ENCODE measurements at regions not wholly inside any gene's neighbourhood (a gene's known extent, or its start where the extent isn't known, plus 50 kb on each side); places are given as distances from the start of the nearest gene placed in this dataset.
A peak's percentile ranks its signal among the peaks of the same experiment; 100 is the strongest.

- Histone ChIP-seq H3K36me3 (ENCODE audit: control insufficient read depth in 1 of 2, insufficient read depth in 2 of 2, low read depth in 1 of 2, low read length in 2 of 2) (no peaks in the 10 kb centered on the region), H2BK120ac (ENCODE audit: low read depth, low read length) (no peak overlapping the region), H3K18ac (ENCODE audit: low read depth in 1 of 2, low read length in 2 of 2) (peak overlapping the region in 1 of 2 experiments; percentile 24), H2BK5ac (ENCODE audit: low read depth, low read length, poor library complexity, severe bottlenecking) (no peak overlapping the region), H3K9ac (ENCODE audit: low read length) (no peak overlapping the region), H3K79me1 (replicated peaks; ENCODE audit: low read length, poor library complexity, severe bottlenecking) (no peaks in the 10 kb centered on the region), H2AK5ac (ENCODE audit: low read length, severe bottlenecking) (no peak overlapping the region), H3K4me1 (ENCODE audit: control insufficient read depth, insufficient read depth, low read depth, low read length) (peaks cover 5% of the 10 kb centered on the region), H3K4me3 (ENCODE audit: insufficient read depth in 1 of 2, low read depth in 1 of 2, low read length in 2 of 2) (no peak overlapping the region), H3K4ac (ENCODE audit: low read depth in 1 of 2, low read length in 2 of 2) (no peak overlapping the region), H2BK15ac (ENCODE audit: low read depth, poor library complexity, severe bottlenecking) (no peak overlapping the region), H4K8ac (ENCODE audit: low read length) (peak overlapping the region; percentile 27), H3K27me3 (ENCODE audit: control insufficient read depth in 1 of 2, insufficient read depth in 1 of 2, low read length in 2 of 2) (no peaks in the 10 kb centered on the region), H3K14ac (ENCODE audit: low read length in 2 of 2) (no peak overlapping the region), H3K4me2 (ENCODE audit: low read length, poor library complexity, severe bottlenecking) (no peak overlapping the region), H4K91ac (ENCODE audit: low read length) (peak overlapping the region; percentile 35), H3K9me3 (ENCODE audit: control insufficient read depth, low read length) (no peaks in the 10 kb centered on the region), H2BK12ac (ENCODE audit: low read length in 2 of 2) (peak overlapping the region in 1 of 2 experiments; percentile 2), H2AFZ (ENCODE audit: low read depth, low read length) (no peak overlapping the region), H3K23ac (ENCODE audit: low read length in 2 of 2) (no peak overlapping the region), H3K27ac (ENCODE audit: low read length, poor library complexity, severe bottlenecking) (no peak overlapping the region)
- no peak for DNase-seq
- 89% methylated on average over 18 of the region's 22 CpGs for WGBS
Measured at GRCh38 chr20:50385733-50386640, 124.2 kb upstream of the PTPN1 start.

DNA sequence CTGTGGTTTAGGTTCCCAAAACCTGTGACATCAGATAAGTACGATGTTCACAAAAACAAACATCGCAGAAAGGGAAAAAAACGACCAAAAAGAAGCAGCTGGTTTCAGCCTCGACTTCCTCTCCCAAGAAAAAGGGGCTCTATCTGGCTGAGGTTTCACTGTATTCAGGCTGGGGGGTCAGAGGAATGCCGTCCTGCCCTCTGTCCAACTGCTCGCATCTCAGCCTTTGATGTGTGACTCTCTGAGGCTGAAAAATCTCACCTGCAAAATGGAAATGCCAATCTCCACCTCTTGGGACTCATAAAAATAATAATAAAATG lies 123.6 kb upstream of the PTPN1 start:
- no peak overlapping the region for H3K4me2 ChIP-seq (ENCODE audit: low read length, poor library complexity, severe bottlenecking)
- H3K27ac ChIP-seq (ENCODE audit: low read length, poor library complexity, severe bottlenecking) = no peak overlapping the region
- no peaks in the 10 kb centered on the region for H3K36me3 ChIP-seq (ENCODE audit: control insufficient read depth in 1 of 2, insufficient read depth in 2 of 2, low read depth in 1 of 2, low read length in 2 of 2)
- no peak overlapping the region for H4K8ac ChIP-seq (ENCODE audit: low read length)
- H3K79me1 ChIP-seq (replicated peaks; ENCODE audit: low read length, poor library complexity, severe bottlenecking) = no peaks in the 10 kb centered on the region
- no peak overlapping the region for H2BK15ac ChIP-seq (ENCODE audit: low read depth, poor library complexity, severe bottlenecking)
- no peak overlapping the region for H2BK12ac ChIP-seq (ENCODE audit: low read length in 2 of 2)
- no peak overlapping the region for H2BK120ac ChIP-seq (ENCODE audit: low read depth, low read length)
- no peak overlapping the region for H3K9ac ChIP-seq (ENCODE audit: low read length)
- no peaks in the 10 kb centered on the region for H3K9me3 ChIP-seq (ENCODE audit: control insufficient read depth, low read length)
- H3K4ac ChIP-seq (ENCODE audit: low read depth in 1 of 2, low read length in 2 of 2) = peak overlapping the region in 1 of 2 experiments; percentile 43
- WGBS = 65% methylated on average over 6 of the region's 6 CpGs
- no peak overlapping the region for H2BK5ac ChIP-seq (ENCODE audit: low read depth, low read length, poor library complexity, severe bottlenecking)
- H3K4me3 ChIP-seq (ENCODE audit: insufficient read depth in 1 of 2, low read depth in 1 of 2, low read length in 2 of 2) = no peak overlapping the region
- no peaks in the 10 kb centered on the region for H3K27me3 ChIP-seq (ENCODE audit: control insufficient read depth in 1 of 2, insufficient read depth in 1 of 2, low read length in 2 of 2)
- no peak overlapping the region for H2AK5ac ChIP-seq (ENCODE audit: low read length, severe bottlenecking)
- no peak overlapping the region for H3K18ac ChIP-seq (ENCODE audit: low read depth in 1 of 2, low read length in 2 of 2)
- no peak for DNase-seq
- no peak overlapping the region for H4K91ac ChIP-seq (ENCODE audit: low read length)
- H3K23ac ChIP-seq (ENCODE audit: low read length in 2 of 2) = no peak overlapping the region
- peaks cover 5% of the 10 kb centered on the region for H3K4me1 ChIP-seq (ENCODE audit: control insufficient read depth, insufficient read depth, low read depth, low read length)
- H3K14ac ChIP-seq (ENCODE audit: low read length in 2 of 2) = no peak overlapping the region
- H2AFZ ChIP-seq (ENCODE audit: low read depth, low read length) = no peak overlapping the region

GRCh38 chr20:50387218-50387995 lies 122.8 kb upstream of the PTPN1 start:
- DNase-seq = no peak
- Histone ChIP-seq H4K91ac (ENCODE audit: low read length) (no peak overlapping the region), H4K8ac (ENCODE audit: low read length) (no peak overlapping the region), H2BK15ac (ENCODE audit: low read depth, poor library complexity, severe bottlenecking) (no peak overlapping the region), H2BK12ac (ENCODE audit: low read length in 2 of 2) (peak overlapping the region in 1 of 2 experiments; percentile 29), H3K9me3 (ENCODE audit: control insufficient read depth, low read length) (no peaks in the 10 kb centered on the region), H3K4me1 (ENCODE audit: control insufficient read depth, insufficient read depth, low read depth, low read length) (peaks cover 5% of the 10 kb centered on the region), H2AFZ (ENCODE audit: low read depth, low read length) (no peak overlapping the region), H3K14ac (ENCODE audit: low read length in 2 of 2) (no peak overlapping the region), H3K23ac (ENCODE audit: low read length in 2 of 2) (no peak overlapping the region), H2BK5ac (ENCODE audit: low read depth, low read length, poor library complexity, severe bottlenecking) (no peak overlapping the region), H3K27ac (ENCODE audit: low read length, poor library complexity, severe bottlenecking) (no peak overlapping the region), H3K79me1 (replicated peaks; ENCODE audit: low read length, poor library complexity, severe bottlenecking) (no peaks in the 10 kb centered on the region), H3K4ac (ENCODE audit: low read depth in 1 of 2, low read length in 2 of 2) (no peak overlapping the region), H3K18ac (ENCODE audit: low read depth in 1 of 2, low read length in 2 of 2) (no peak overlapping the region), H3K27me3 (ENCODE audit: control insufficient read depth in 1 of 2, insufficient read depth in 1 of 2, low read length in 2 of 2) (no peaks in the 10 kb centered on the region), H3K36me3 (ENCODE audit: control insufficient read depth in 1 of 2, insufficient read depth in 2 of 2, low read depth in 1 of 2, low read length in 2 of 2) (no peaks in the 10 kb centered on the region), H3K9ac (ENCODE audit: low read length) (no peak overlapping the region), H3K4me3 (ENCODE audit: insufficient read depth in 1 of 2, low read depth in 1 of 2, low read length in 2 of 2) (no peak overlapping the region), H2BK120ac (ENCODE audit: low read depth, low read length) (no peak overlapping the region), H2AK5ac (ENCODE audit: low read length, severe bottlenecking) (no peak overlapping the region), H3K4me2 (ENCODE audit: low read length, poor library complexity, severe bottlenecking) (no peak overlapping the region)
- WGBS = 89% methylated on average over 21 of the region's 21 CpGs

- Histone ChIP-seq H3K79me1 (replicated peaks; ENCODE audit: low read length, poor library complexity, severe bottlenecking) (no peaks in the 10 kb centered on the region), H3K27ac (ENCODE audit: low read length, poor library complexity, severe bottlenecking) (no peak overlapping the region), H2BK5ac (ENCODE audit: low read depth, low read length, poor library complexity, severe bottlenecking) (no peak overlapping the region), H3K4me1 (ENCODE audit: control insufficient read depth, insufficient read depth, low read depth, low read length) (peaks cover 5% of the 10 kb centered on the region), H4K91ac (ENCODE audit: low read length) (no peak overlapping the region), H3K9ac (ENCODE audit: low read length) (no peak overlapping the region), H2BK120ac (ENCODE audit: low read depth, low read length) (no peak overlapping the region), H3K4me2 (ENCODE audit: low read length, poor library complexity, severe bottlenecking) (peak overlapping the region; percentile 9), H3K36me3 (ENCODE audit: control insufficient read depth in 1 of 2, insufficient read depth in 2 of 2, low read depth in 1 of 2, low read length in 2 of 2) (no peaks in the 10 kb centered on the region), H2AFZ (ENCODE audit: low read depth, low read length) (no peak overlapping the region), H4K8ac (ENCODE audit: low read length) (no peak overlapping the region), H3K27me3 (ENCODE audit: control insufficient read depth in 1 of 2, insufficient read depth in 1 of 2, low read length in 2 of 2) (no peaks in the 10 kb centered on the region), H3K23ac (ENCODE audit: low read length in 2 of 2) (no peak overlapping the region), H3K18ac (ENCODE audit: low read depth in 1 of 2, low read length in 2 of 2) (peak overlapping the region in 1 of 2 experiments; percentile 68), H3K14ac (ENCODE audit: low read length in 2 of 2) (no peak overlapping the region), H3K9me3 (ENCODE audit: control insufficient read depth, low read length) (no peaks in the 10 kb centered on the region), H3K4ac (ENCODE audit: low read depth in 1 of 2, low read length in 2 of 2) (no peak overlapping the region), H2BK12ac (ENCODE audit: low read length in 2 of 2) (peak overlapping the region; percentile 1 to 59), H2AK5ac (ENCODE audit: low read length, severe bottlenecking) (no peak overlapping the region), H3K4me3 (ENCODE audit: insufficient read depth in 1 of 2, low read depth in 1 of 2, low read length in 2 of 2) (no peak overlapping the region), H2BK15ac (ENCODE audit: low read depth, poor library complexity, severe bottlenecking) (no peak overlapping the region)
- no peak for DNase-seq
- 50% methylated on average over 6 of the region's 6 CpGs for WGBS
Measured at GRCh38 chr20:50387996-50388332, 122.2 kb upstream of the PTPN1 start.

Data from mesenchymal stem cell (in vitro differentiated cells and primary cell).